NCI-H2227 (cell line): ENCODE measurements at regions not wholly inside any gene's neighbourhood (a gene's known extent, or its start where the extent isn't known, plus 50 kb on each side); places are given as distances from the start of the nearest gene placed in this dataset.
"Not testable (repeated sequence)": the region's sequence is repeated elsewhere in the genome, so short reads cannot be mapped to it uniquely, and the experiment has no call there.

Source experiments
- DNase-seq: peaks from one replicate; lab custom pipeline; 2025; ENCODE audit not compliant: unreplicated experiment; lab: John Stamatoyannopoulos, UW

- DNase-seq: no peak
These were observed 179.9 kb upstream of the CXCL12 start for GRCh38 chr10:44564790-44565189.

- no peak for DNase-seq
These were observed 181.9 kb upstream of the CXCL12 start for GRCh38 chr10:44566786-44567185.

GRCh38 chr10:44567471-44567870 is 182.6 kb upstream of the CXCL12 start:
- no peak for DNase-seq

GRCh38 chr10:44569193-44570091 is 184.5 kb upstream of the CXCL12 start:
- no peak for DNase-seq

GRCh38 chr10:44571701-44572100 is 186.8 kb upstream of the CXCL12 start:
- no peak for DNase-seq

GRCh38 chr10:44572146-44572545 is 187.2 kb upstream of the CXCL12 start:
- no peak for DNase-seq

- no peak for DNase-seq
These were observed 188.9 kb upstream of the CXCL12 start for GRCh38 chr10:44573821-44574220.

- DNase-seq: no peak
These were observed 189.9 kb upstream of the CXCL12 start for GRCh38 chr10:44574596-44575480.

GRCh38 chr10:44575601-44576380 is 190.9 kb upstream of the CXCL12 start:
- DNase-seq: no peak

GRCh38 chr10:44576702-44577191 is 191.8 kb upstream of the CXCL12 start:
- no peak for DNase-seq

GRCh38 chr10:44577533-44577932 is 192.6 kb upstream of the CXCL12 start:
- no peak for DNase-seq

GRCh38 chr10:44578271-44578670 is 193.4 kb upstream of the CXCL12 start:
- no peak for DNase-seq

- not testable (repeated sequence) for DNase-seq
These were observed 194.1 kb upstream of the CXCL12 start for GRCh38 chr10:44578963-44579362.

- no peak for DNase-seq
These were observed 197.1 kb upstream of the CXCL12 start for GRCh38 chr10:44581996-44582395.

GRCh38 chr10:44587488-44588318 is 202.8 kb upstream of the CXCL12 start:
- no peak for DNase-seq

- no peak for DNase-seq
These were observed 204.5 kb upstream of the CXCL12 start for GRCh38 chr10:44589181-44589943.

- DNase-seq: no peak
These were observed 205.1 kb upstream of the CXCL12 start for GRCh38 chr10:44589944-44590449.

GRCh38 chr10:44591911-44592310 is 207.0 kb upstream of the CXCL12 start:
- DNase-seq: no peak

- DNase-seq: no peak
These were observed 209.1 kb upstream of the CXCL12 start for GRCh38 chr10:44593952-44594351.
